SH-SY5Y (cell line): ENCODE measurements at regions not wholly inside any gene's neighbourhood (a gene's known extent, or its start where the extent isn't known, plus 50 kb on each side); places are given as distances from the start of the nearest gene placed in this dataset.

ENCODE experiments used
- GATA2 ChIP-seq: IDR thresholded peaks from 2 replicates; pipeline ENCODE4 v1.6.1; 2011; ENCODE audit warnings: mild to moderate bottlenecking, low read depth, low read length
- GATA3 ChIP-seq: IDR thresholded peaks from 2 replicates; pipeline ENCODE4 v1.6.1; 2011; ENCODE audit warnings: low read depth, mild to moderate bottlenecking, low read length, moderate library complexity

DNA sequence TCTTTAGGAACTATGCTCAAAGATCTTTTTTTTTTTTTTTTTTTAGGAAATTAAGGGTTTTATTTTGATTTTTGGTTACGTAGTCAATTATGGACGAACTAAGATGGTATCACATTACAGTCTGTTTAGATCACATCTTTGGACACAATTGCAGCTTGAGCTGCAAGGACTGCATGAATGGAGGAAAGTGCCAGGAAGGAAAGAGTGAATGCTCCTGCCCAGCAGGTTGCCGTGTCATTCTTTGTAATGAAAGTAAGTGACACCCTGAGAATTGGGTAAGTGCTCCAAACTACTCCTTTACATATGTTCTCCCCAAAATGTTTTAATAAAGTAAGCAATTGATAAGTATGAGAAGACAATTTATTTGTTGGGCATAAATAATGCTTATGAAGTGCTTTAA is 716.5 kb upstream of the GOLIM4 start:
- TF ChIP-seq GATA3, result no peak
- TF ChIP-seq GATA2, result no peak
